HG03439 (cell line): ENCODE measurements at regions not wholly inside any gene's neighbourhood (a gene's known extent, or its start where the extent isn't known, plus 50 kb on each side); places are given as distances from the start of the nearest gene placed in this dataset.
"Not testable (repeated sequence)": the region's sequence is repeated elsewhere in the genome, so short reads cannot be mapped to it uniquely, and the experiment has no call there.

Experiments
- ATAC-seq: cut with Tn5 transposase; IDR thresholded peaks from one replicate; pipeline ENCODE4 v1.9.1; 2021; ENCODE audit warnings: mild to moderate bottlenecking, moderate library complexity; ENCODE audit not compliant: unreplicated experiment

- ATAC-seq = no peak
Observed at GRCh38 chr3:74978684-74979083, 364.2 kb upstream of the CNTN3 start.

GRCh38 chr3:74985028-74985904 lies 370.8 kb upstream of the CNTN3 start:
- not testable (repeated sequence) for ATAC-seq

DNA sequence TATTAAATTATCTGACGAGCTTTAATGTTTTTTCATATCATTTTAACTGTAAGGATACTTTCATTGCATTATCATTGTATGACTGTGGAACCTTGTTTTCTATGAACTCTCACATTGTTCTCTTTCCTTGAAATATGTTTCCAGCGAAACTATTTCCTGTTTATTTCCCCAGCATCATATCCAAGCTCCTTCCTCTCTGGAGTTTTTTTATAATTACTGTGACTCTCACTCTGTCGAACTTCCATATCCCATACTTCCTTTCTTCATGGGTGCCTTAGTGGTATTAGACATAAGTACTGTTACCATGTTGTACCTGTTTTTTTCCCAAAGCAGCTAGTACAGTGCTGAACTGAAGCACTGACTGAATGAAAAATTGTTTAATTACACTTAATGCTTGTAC lies 373.6 kb upstream of the CNTN3 start:
- ATAC-seq = no peak

- ATAC-seq = no peak
Observed at GRCh38 chr3:74992898-74993297, 378.4 kb upstream of the CNTN3 start.

GRCh38 chr3:75001330-75001729 lies 386.9 kb upstream of the CNTN3 start:
- no peak for ATAC-seq

- ATAC-seq = no peak
Observed at GRCh38 chr3:75012791-75013331, 398.4 kb upstream of the CNTN3 start.

DNA sequence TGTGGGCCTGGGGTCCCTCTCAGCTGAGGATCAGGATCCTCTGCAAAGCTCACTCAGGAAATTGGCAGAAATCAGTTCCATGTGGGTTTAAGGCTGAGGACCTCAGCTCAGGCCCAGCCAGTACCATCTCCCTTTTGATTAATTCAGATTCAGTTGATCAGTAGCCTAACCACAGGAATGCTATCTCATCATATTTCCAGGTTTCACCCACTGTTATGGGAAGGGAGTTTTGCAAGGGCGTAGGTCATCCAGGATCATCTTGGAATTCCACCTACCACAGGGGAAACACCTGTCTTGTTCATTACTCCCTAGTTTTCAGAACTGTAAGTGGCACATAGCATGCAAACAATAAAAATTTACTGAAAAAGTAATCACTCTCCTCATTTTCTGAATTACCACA lies 399.5 kb upstream of the CNTN3 start:
- ATAC-seq = no peak

GRCh38 chr3:75015280-75015679 lies 400.8 kb upstream of the CNTN3 start:
- no peak for ATAC-seq

DNA sequence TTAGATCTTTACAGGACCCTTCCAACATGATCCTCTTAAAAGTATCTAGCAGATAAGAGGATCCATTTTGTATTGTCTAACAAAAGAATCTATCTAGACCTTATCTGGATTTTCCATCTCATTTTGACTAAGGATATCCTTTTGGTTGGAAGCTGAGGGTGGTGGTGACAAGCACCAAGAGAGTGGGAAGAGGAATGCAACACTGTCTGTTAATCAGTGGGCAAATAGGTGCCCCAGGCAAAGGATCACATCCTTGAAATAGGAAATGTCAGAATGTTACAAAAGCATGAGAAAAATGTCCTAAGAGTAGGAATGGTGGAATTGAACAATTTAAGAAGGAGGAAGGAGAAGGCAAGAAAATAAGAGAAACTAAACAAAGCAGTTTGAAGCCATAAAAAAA lies 420.7 kb upstream of the CNTN3 start:
- no peak for ATAC-seq

GRCh38 chr3:75042941-75043340 lies 428.5 kb upstream of the CNTN3 start:
- no peak for ATAC-seq

DNA sequence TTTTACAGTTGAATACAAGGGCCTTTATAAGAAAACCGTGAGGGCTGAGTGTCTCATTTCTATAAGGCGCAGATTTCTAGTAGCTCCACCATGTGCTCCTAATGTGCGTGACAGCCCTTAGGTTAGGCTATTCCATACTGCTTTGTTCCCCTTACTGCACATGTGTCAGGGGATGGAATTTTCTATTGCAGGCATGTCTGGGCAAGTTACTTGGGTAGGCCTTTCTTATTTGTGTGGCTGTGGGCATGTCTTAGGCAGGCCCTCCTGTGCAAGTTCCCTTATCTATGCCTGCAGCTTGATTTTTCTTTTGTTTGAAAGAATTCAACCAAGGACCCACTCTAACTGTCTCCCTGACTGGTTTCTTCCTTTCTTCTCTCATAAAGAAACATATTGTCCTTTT lies 434.2 kb upstream of the CNTN3 start:
- ATAC-seq = no peak

DNA sequence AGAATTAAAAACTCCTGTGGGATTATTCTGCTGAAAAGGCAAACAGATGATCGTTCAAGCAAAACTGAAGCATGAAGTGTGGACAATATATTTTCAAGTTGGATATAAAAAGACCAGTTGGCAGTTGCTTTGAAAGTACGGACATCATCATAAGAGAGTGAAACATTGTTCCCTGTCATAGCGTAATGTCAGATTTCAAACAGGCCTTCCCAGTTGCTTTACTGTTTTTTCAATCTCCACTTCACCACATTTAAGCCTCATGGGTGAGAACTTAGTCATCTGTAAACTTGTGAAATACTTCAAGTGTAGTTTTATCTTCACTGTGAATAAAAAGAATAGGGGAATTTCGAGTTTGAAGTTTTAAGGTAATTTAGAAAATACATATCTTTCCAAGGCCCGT lies 435.1 kb upstream of the CNTN3 start:
- ATAC-seq = no peak

GRCh38 chr3:75059120-75059519 lies 444.7 kb upstream of the CNTN3 start:
- no peak for ATAC-seq

- no peak for ATAC-seq
Observed at GRCh38 chr3:75061806-75062205, 447.3 kb upstream of the CNTN3 start.

DNA sequence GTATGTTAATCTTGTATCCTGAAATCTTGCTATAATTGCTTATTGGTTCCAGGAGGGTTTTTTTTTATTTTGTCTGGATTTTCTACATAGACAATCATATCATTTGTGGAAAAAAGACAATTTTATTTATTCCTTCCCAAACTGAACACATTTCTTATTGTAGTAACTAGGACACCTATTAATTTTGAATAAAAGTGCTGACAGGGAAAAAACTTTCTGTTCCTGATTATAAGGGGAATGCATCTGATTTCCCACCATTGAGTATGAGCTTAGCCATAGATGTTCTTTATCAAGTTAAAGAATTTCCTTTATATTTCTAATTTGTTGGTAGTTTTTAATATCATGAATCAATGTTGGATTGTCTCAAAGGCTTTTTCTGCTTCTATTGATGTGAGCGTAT lies 460.7 kb upstream of the CNTN3 start:
- ATAC-seq = no peak

DNA sequence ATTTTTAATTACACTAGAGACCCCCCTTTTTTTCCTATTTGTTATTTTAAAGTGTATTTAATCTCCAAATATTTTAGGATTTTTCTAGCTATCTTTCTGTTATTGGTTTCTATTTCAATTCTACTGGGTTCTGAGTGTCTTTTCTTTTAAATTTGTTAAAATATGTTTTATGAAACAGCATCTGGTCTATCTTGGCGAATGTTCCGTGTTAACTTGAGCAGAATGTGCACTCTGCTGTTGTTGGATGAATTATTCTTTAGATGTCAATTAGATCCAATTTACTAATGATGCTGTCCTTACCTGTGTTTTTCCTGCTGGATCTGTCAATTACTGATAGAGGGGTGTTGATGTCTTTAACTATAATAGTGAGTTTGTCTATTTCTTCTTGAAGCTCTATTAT lies 462.0 kb upstream of the CNTN3 start:
- no peak for ATAC-seq

DNA sequence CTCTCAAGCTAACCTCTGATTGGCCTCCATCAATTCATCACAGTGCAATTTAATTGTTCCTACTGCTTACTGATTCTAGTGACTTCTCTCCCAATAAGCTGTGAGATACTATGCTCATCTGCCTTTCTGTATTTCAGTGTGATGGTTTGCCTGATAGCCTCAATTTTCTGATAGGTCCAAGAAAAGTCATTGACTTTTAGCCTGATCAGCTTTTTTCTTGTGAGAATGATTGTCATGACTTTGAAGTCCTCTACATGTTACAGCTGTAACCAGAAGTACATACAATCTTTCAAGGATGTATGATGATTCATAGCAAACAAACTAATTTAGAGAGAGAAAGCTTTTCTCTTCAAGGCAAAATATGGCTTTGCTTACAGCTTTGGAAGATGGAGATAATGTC lies 463.8 kb upstream of the CNTN3 start:
- no peak for ATAC-seq

DNA sequence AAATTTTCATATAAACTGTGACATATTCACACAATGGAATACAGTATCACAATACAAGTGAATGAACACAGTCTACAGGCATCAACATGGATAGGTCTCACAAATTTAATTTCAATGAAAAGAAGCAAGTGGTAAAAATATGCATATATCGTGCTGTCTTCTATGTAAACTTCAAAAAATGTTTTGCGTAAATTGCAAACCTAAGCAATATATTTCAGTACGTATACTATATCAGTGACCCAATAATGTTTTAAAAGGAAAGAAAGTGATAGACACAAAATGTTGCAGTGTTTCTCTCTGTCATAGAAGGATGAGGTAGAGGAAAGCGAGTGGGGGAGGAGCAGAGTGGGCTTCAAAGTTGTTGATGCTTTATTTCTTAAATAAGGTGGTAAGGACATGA lies 468.4 kb upstream of the CNTN3 start:
- ATAC-seq = no peak

GRCh38 chr3:75089841-75090240 lies 475.4 kb upstream of the CNTN3 start:
- no peak for ATAC-seq

GRCh38 chr3:75101329-75102147 lies 487.1 kb upstream of the CNTN3 start:
- no peak for ATAC-seq

DNA sequence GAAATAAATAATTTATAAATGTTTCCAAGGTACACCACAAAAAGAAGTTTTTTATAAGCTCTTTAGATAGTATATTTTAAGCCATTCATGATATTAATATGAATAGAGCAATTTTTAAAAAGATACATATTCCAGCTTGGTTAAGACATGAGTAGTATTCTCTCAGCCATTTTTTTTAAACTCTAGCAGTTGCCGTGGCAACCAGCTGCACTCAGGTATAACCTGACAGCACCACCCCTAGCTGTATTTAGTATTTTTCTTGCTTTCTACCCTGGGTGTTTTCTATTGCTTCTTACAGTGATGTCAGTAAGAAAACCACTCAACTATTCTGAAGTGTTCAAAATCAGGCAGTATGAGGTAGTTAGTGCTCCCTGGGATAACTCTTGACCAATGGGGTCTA lies 496.3 kb upstream of the CNTN3 start:
- no peak for ATAC-seq

- no peak for ATAC-seq
Observed at GRCh38 chr3:75115695-75116094, 501.2 kb upstream of the CNTN3 start.
